DND-41 (cell line): ENCODE measurements at regions not wholly inside any gene's neighbourhood (a gene's known extent, or its start where the extent isn't known, plus 50 kb on each side); places are given as distances from the start of the nearest gene placed in this dataset.

ENCODE experiments used
- EZH2 ChIP-seq: IDR thresholded peaks from 3 replicates; pipeline ENCODE4 v1.6.1; 2012; ENCODE audit warnings: borderline replicate concordance, low read depth, mild to moderate bottlenecking, moderate library complexity, low read length, inconsistent platforms; ENCODE audit not compliant: severe bottlenecking
- TF ChIP-seq, protein P1 (sequence below): IDR thresholded peaks from 2 replicates; pipeline ENCODE4 v1.5.1; 2012; ENCODE audit warnings: borderline replicate concordance, low read length, moderate library complexity, mild to moderate bottlenecking; ENCODE audit not compliant: poor library complexity, severe bottlenecking; ENCODE audit errors: extremely low read depth

DNA sequence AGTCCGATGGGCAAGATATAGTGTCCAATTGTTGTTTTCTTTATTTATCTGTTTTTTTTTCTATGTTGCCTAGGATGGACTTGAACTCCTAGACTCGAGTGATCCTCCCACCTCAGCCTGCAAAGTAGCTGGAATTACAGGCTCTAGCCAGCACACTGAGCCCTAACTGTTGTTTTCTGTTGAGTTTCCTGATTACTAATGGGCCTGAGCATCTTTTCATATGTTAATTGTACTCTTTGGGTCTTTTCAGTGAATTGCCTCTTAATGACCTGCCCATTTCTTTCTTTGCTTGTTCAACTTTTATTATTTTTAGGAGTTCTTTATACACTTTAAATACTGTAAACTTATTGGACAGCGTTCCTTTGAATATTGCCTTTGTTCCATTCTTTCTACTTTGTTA lies 213.0 kb downstream of the HS3ST3B1 start:
- TF ChIP-seq, protein P1, sequence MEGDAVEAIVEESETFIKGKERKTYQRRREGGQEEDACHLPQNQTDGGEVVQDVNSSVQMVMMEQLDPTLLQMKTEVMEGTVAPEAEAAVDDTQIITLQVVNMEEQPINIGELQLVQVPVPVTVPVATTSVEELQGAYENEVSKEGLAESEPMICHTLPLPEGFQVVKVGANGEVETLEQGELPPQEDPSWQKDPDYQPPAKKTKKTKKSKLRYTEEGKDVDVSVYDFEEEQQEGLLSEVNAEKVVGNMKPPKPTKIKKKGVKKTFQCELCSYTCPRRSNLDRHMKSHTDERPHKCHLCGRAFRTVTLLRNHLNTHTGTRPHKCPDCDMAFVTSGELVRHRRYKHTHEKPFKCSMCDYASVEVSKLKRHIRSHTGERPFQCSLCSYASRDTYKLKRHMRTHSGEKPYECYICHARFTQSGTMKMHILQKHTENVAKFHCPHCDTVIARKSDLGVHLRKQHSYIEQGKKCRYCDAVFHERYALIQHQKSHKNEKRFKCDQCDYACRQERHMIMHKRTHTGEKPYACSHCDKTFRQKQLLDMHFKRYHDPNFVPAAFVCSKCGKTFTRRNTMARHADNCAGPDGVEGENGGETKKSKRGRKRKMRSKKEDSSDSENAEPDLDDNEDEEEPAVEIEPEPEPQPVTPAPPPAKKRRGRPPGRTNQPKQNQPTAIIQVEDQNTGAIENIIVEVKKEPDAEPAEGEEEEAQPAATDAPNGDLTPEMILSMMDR, result no peak
- TF ChIP-seq EZH2, result no peak
